PC-9 (cell line): ENCODE measurements at regions not wholly inside any gene's neighbourhood (a gene's known extent, or its start where the extent isn't known, plus 50 kb on each side); places are given as distances from the start of the nearest gene placed in this dataset.
"Not testable (repeated sequence)": the region's sequence is repeated elsewhere in the genome, so short reads cannot be mapped to it uniquely, and the experiment has no call there.

ENCODE experiments used
- CTCF ChIP-seq: fragments of 200-600 bp; sonication (generic); conservative IDR thresholded peaks from 2 replicates; pipeline ENCODE4 v1.6.1; 2017; ENCODE audit warnings: mixed run types, antibody characterized with exemption, mild to moderate bottlenecking, moderate library complexity
- EZH2 ChIP-seq: fragments of 200-600 bp; sonication (generic); IDR thresholded peaks from 2 replicates; pipeline ENCODE4 v1.8.0; 2017; ENCODE audit warnings: antibody characterized with exemption, low read depth

GRCh38 chr7:24629958-24630357 lies 56.7 kb downstream of the PALS2 start:
- TF ChIP-seq CTCF, EZH2: not testable (repeated sequence)
